HCT116 (cell line): ENCODE measurements at regions not wholly inside any gene's neighbourhood (a gene's known extent, or its start where the extent isn't known, plus 50 kb on each side); places are given as distances from the start of the nearest gene placed in this dataset.

ENCODE experiments used
- ATAC-seq: fragments of 200-7000 bp; cut with Tn5 transposase; 2 replicates; pipeline ENCODE4 v1.9.1; 2020; ENCODE audit warnings: mild to moderate bottlenecking, moderate library complexity
- BruUV-seq: library from RNA; stranded (reverse); fragments of 400-500 nt; replicated peaks from 2 replicates; lab custom pipeline; 2021; lab: Mats Ljungman, UMichigan
- CTCF ChIA-PET: fragments of 300-600 bp; sonication (Branson Sonifier 250); formaldehyde crosslinking; loops from one replicate; lab custom pipeline; 2021; ENCODE audit warnings: antibody characterized with exemption; lab: Charles Lee
- POLR2A ChIA-PET: fragments of 300-600, 350-600 bp; sonication (Branson Sonifier 250); formaldehyde crosslinking; loops from one replicate; lab custom pipeline; 2021; ENCODE audit warnings: antibody characterized with exemption; lab: Charles Lee
- RAD21 ChIA-PET, 2 experiments: fragments of 300-600 bp; sonication (Branson Sonifier 250); formaldehyde crosslinking; loops; one replicate each; lab custom pipeline; 2023; ENCODE audit warnings: low total read pairs in 2 of 2; ENCODE audit not compliant: uncharacterized antibody in 2 of 2, unreplicated experiment in 2 of 2, low non-redundant PET in 1 of 2; lab: Charles Lee
- DNase-seq: peaks from one replicate; pipeline ENCODE4 v3.0.0-alpha.2; 2010; ENCODE audit warnings: low read depth, low spot score
- H2AFZ ChIP-seq: fragments of 200-600 bp; shearing (Covaris generic), sonication (generic); 2 replicates; pipeline ENCODE4 v1.6.1; 2017; ENCODE audit warnings: low read depth, mixed run types, mixed read lengths, antibody characterized with exemption, low read length; ENCODE audit not compliant: poor library complexity, severe bottlenecking
- H3K27ac ChIP-seq: 2 replicates; pipeline ENCODE4 v1.5.1; 2012; ENCODE audit warnings: low read depth, low read length
- H3K27me3 ChIP-seq: fragments of 200-600 bp; sonication (generic); 2 replicates; pipeline ENCODE4 v1.6.1; 2016; ENCODE audit warnings: mixed run types, low read length, mixed read lengths; ENCODE audit not compliant: insufficient read depth
- H3K36me3 ChIP-seq, 2 experiments: fragments of 200-500 bp in 1 of 2; fragments of 200-600 bp in 1 of 2; sonication (Bioruptor generic) in 1 of 2; sonication (generic) in 1 of 2; 2 replicates each; pipeline versions ENCODE4 v1.5.1 to v1.6.1; 2014 to 2016; ENCODE audit warnings: low read length in 2 of 2, inconsistent platforms in 1 of 2, mixed read lengths in 1 of 2, mixed run types in 1 of 2; ENCODE audit not compliant: insufficient read depth in 2 of 2, control insufficient read depth in 1 of 2
- H3K4me1 ChIP-seq, 2 experiments: fragments of 200-600 bp in 1 of 2; sonication (generic) in 1 of 2; 2 replicates each; pipeline versions ENCODE4 v1.5.1 to v1.6.1; 2012 to 2017; ENCODE audit warnings: low read length in 2 of 2, inconsistent platforms in 1 of 2, mild to moderate bottlenecking in 1 of 2, mixed read lengths in 1 of 2, mixed run types in 1 of 2, moderate library complexity in 1 of 2; ENCODE audit not compliant: insufficient read depth in 2 of 2, control insufficient read depth in 1 of 2
- H3K4me2 ChIP-seq: fragments of 200-600 bp; sonication (generic); 2 replicates; pipeline ENCODE4 v1.6.1; 2017; ENCODE audit warnings: mixed run types, low read length, mixed read lengths
- H3K4me3 ChIP-seq, 2 experiments: fragments of 200-600 bp in 1 of 2; sonication (generic) in 1 of 2; replicated peaks in 1 of 2; 2 replicates each; pipeline ENCODE4 v1.5.1; 2011 to 2016; ENCODE audit warnings: low read length in 2 of 2, control low read depth in 1 of 2, low read depth in 1 of 2, mild to moderate bottlenecking in 1 of 2, mixed read lengths in 1 of 2, mixed run types in 1 of 2
- H3K79me2 ChIP-seq: fragments of 200-600 bp; sonication (generic); 2 replicates; pipeline ENCODE4 v1.6.1; 2017; ENCODE audit warnings: mild to moderate bottlenecking, mixed run types, low read length, moderate library complexity, mixed read lengths; ENCODE audit not compliant: insufficient read depth
- H3K9ac ChIP-seq: fragments of 200-600 bp; sonication (generic); 2 replicates; pipeline ENCODE4 v1.6.1; 2016; ENCODE audit warnings: low read length, mixed read lengths
- H3K9me2 ChIP-seq: fragments of 200-600 bp; sonication (generic), shearing (Covaris generic); 2 replicates; pipeline ENCODE4 v1.6.1; 2017; ENCODE audit warnings: mixed run types, mild to moderate bottlenecking, moderate library complexity; ENCODE audit not compliant: insufficient read depth
- H3K9me3 ChIP-seq, 2 experiments: fragments of 200-500 bp in 1 of 2; fragments of 200-600 bp in 1 of 2; sonication (Bioruptor generic) in 1 of 2; sonication (generic) in 1 of 2; 2 replicates each; pipeline ENCODE4 v1.6.1; 2014 to 2017; ENCODE audit warnings: low read length in 2 of 2, mixed read lengths in 2 of 2, inconsistent platforms in 1 of 2, low read depth in 1 of 2, mild to moderate bottlenecking in 1 of 2, mixed run types in 1 of 2, moderate library complexity in 1 of 2; ENCODE audit not compliant: control insufficient read depth in 1 of 2, insufficient read depth in 1 of 2
- H4K20me1 ChIP-seq: fragments of 200-600 bp; sonication (generic), shearing (Covaris generic); 2 replicates; pipeline ENCODE4 v1.6.1; 2017; ENCODE audit warnings: mixed run types, mild to moderate bottlenecking, moderate library complexity; ENCODE audit not compliant: insufficient read depth
- CBX3 ChIP-seq: IDR thresholded peaks from 2 replicates; pipeline ENCODE4 v1.6.1; 2012; ENCODE audit warnings: low read depth
- CTCF ChIP-seq, 3 experiments: fragments of 200-600 bp in 1 of 3; sonication (generic) in 1 of 3; IDR thresholded peaks in 2 of 3; conservative IDR thresholded peaks in 1 of 3; 2 replicates each; pipeline ENCODE4 v1.5.1; 2012 to 2017; ENCODE audit warnings: low read depth in 2 of 3, low read length in 2 of 3, antibody characterized with exemption in 1 of 3, borderline replicate concordance in 1 of 3, control low read depth in 1 of 3, mild to moderate bottlenecking in 1 of 3, mixed read lengths in 1 of 3, mixed run types in 1 of 3, moderate library complexity in 1 of 3; ENCODE audit not compliant: insufficient read depth in 1 of 3
- YY1 ChIP-seq: IDR thresholded peaks from 2 replicates; pipeline ENCODE4 v1.6.1; 2011; ENCODE audit warnings: low read length, low read depth, moderate library complexity, mild to moderate bottlenecking; ENCODE audit not compliant: insufficient replicate concordance; ENCODE audit errors: extremely low read depth
- ZBTB33 ChIP-seq: IDR thresholded peaks from 2 replicates; pipeline ENCODE4 v1.6.1; 2011; ENCODE audit warnings: mild to moderate bottlenecking, low read length, moderate library complexity; ENCODE audit not compliant: insufficient replicate concordance; ENCODE audit errors: extremely low read depth
- intact Hi-C: fragments of 100-400 bp; cut with micrococcal nuclease; formaldehyde crosslinking; loops from 2 replicates; pipeline ENCODE4 v1.10.0; 2022

- H2AFZ ChIP-seq: no peak overlapping the region
- TF ChIP-seq CBX3 (no peak), YY1 (no peak), CTCF (IDR thresholded peaks at IDR 0.05 in 2 of 3, conservative IDR thresholded peaks at IDR 0.05 in 1 of 3; ENCODE audit: borderline replicate concordance in 1 of 3, insufficient read depth in 1 of 3, low read depth in 2 of 3, low read length in 2 of 3) (no peak), ZBTB33 (no peak)
- H3K4me2 ChIP-seq: no peak overlapping the region
- 0 out of 4 replicates have a peak, but pooled peaks cover 0 to 4% of the 10 kb centered on the region in 2 experiments for H3K4me1 ChIP-seq
- H4K20me1 ChIP-seq: no peaks in the 10 kb centered on the region
- no peak overlapping the region for H3K9ac ChIP-seq
- no peaks in the 10 kb centered on the region for H3K9me2 ChIP-seq
- ChIA-PET CTCF (no interaction called here), RAD21 (no interaction called here), POLR2A (no interaction called here)
- H3K4me3 ChIP-seq: no peak overlapping the region
- intact Hi-C loops: no loop called here
- DNase-seq (no peak), ATAC-seq (no peak)
- no peaks in the 10 kb centered on the region for H3K36me3 ChIP-seq
- no peaks in the 10 kb centered on the region for H3K9me3 ChIP-seq
- no peak overlapping the region for H3K27ac ChIP-seq
- no TSS peak for BruUV-seq
- H3K79me2 ChIP-seq: no peaks in the 10 kb centered on the region
- no peaks in the 10 kb centered on the region for H3K27me3 ChIP-seq
Observed at GRCh38 chr13:40383885-40384284, 282.6 kb downstream of the FOXO1 start.
